ENCODE measurements at regions not wholly inside any gene's neighbourhood (a gene's known extent, or its start where the extent isn't known, plus 50 kb on each side); places are given as distances from the start of the nearest gene placed in this dataset.

DNA sequence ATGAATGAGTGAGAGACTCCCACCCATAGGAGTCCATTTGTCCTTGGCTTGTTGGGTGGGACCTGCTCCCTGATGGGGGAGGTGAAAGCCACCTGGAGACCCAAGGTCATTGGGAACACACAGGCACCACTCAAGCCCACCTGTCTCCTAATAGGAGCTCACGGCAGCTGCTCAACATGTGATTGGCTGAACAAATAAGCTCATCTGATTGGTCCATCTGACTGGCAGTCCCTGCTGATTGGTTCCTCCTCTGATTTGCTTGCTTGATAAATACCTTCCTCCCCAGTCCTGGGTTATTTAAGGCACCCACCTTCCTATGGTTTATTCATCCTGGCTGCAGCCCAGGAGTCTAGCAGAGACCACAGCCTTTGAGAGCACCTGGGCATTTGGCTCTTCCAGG lies 502.9 kb downstream of the PTPRU start:
- DNase-seq (ENCODE audit: low read depth in 1 of 2, low spot score in 1 of 2) (no peak), ATAC-seq (no peak), FAIRE-seq (no peak)
- TF ChIP-seq, protein P1, sequence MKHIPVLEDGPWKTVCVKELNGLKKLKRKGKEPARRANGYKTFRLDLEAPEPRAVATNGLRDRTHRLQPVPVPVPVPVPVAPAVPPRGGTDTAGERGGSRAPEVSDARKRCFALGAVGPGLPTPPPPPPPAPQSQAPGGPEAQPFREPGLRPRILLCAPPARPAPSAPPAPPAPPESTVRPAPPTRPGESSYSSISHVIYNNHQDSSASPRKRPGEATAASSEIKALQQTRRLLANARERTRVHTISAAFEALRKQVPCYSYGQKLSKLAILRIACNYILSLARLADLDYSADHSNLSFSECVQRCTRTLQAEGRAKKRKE (CRISPR knock-in tag; IDR thresholded peaks at IDR 0.05; ENCODE audit: low read depth): no peak
- TF ChIP-seq ZNF302 (CRISPR knock-in tag; IDR thresholded peaks at IDR 0.05): no peak
- no peak for TF ChIP-seq ZC3H11A (IDR thresholded peaks at IDR 0.05)
- no peak for TF ChIP-seq ZFP36 (IDR thresholded peaks at IDR 0.05; ENCODE audit: borderline replicate concordance, partially characterized antibody)
- no peak for TF ChIP-seq JUN (IDR thresholded peaks at IDR 0.05)
- no peak for TF ChIP-seq NPAS2 (CRISPR knock-in tag; IDR thresholded peaks at IDR 0.05; ENCODE audit: borderline replicate concordance)
- no peak for TF ChIP-seq HOXA7 (CRISPR knock-in tag; IDR thresholded peaks at IDR 0.05)
- TF ChIP-seq PBX3 (IDR thresholded peaks at IDR 0.05): no peak
- TF ChIP-seq MAZ (IDR thresholded peaks at IDR 0.05; ENCODE audit: borderline replicate concordance, low read depth, low read length): no peak
- no peak for TF ChIP-seq ELK1 (IDR thresholded peaks at IDR 0.05; ENCODE audit: low read depth, low read length)
- TF ChIP-seq E2F6 (IDR thresholded peaks at IDR 0.05; ENCODE audit: borderline replicate concordance, low read depth): no peak
- TF ChIP-seq, protein P2, sequence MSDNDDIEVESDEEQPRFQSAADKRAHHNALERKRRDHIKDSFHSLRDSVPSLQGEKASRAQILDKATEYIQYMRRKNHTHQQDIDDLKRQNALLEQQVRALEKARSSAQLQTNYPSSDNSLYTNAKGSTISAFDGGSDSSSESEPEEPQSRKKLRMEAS (IDR thresholded peaks at IDR 0.05): no peak
- no peak for TF ChIP-seq ZSCAN20 (CRISPR knock-in tag; IDR thresholded peaks at IDR 0.05)
- TF ChIP-seq POLR2A (IDR thresholded peaks at IDR 0.05; ENCODE audit: low read length): no peak
- no peak for TF ChIP-seq RCOR1 (IDR thresholded peaks at IDR 0.05; ENCODE audit: low read depth, low read length)
- TF ChIP-seq CBX2 (IDR thresholded peaks at IDR 0.05; ENCODE audit: borderline replicate concordance, low read depth): no peak
- H3K9me3 ChIP-seq: no peaks in the 10 kb centered on the region
- ChIA-PET POLR2A (no interaction called here), CTCF (no interaction called here)
- no peaks in the 10 kb centered on the region for H3K4me1 ChIP-seq
- no peak overlapping the region for H3K27ac ChIP-seq
- H3K4me3 ChIP-seq: no peak overlapping the region
- H3K4me2 ChIP-seq: no peak overlapping the region
- WGBS (ENCODE audit: missing lambda C conversion rate): 0% methylated on average over 1 of the region's 1 CpG

GRCh38 chr1:29736582-29737188 lies 500.4 kb downstream of the PTPRU start:
- DNase-seq (ENCODE audit: low read depth in 1 of 2, low spot score in 1 of 2) (peak; percentile 3 to 24), ATAC-seq (no peak), FAIRE-seq (no peak)
- CTCF ChIA-PET: no interaction called here
- POLR2A ChIA-PET: no interaction called here
- 27% methylated on average over 5 of the region's 5 CpGs for WGBS (ENCODE audit: missing lambda C conversion rate)
- no peak overlapping the region for H3K27ac ChIP-seq
- TF ChIP-seq NFE2L2 (conservative IDR thresholded peaks at IDR 0.05; ENCODE audit: low read length): no peak
- peak; percentile 91 for TF ChIP-seq REST (IDR thresholded peaks at IDR 0.05)
- TF ChIP-seq EHMT2 (IDR thresholded peaks at IDR 0.05; ENCODE audit: low read depth): peak; percentile 76; the same call in 1 of the 2 replicates
- H3K4me2 ChIP-seq: no peak overlapping the region
- no peak overlapping the region for H3K4me3 ChIP-seq
- no peaks in the 10 kb centered on the region for H3K9me3 ChIP-seq
- H3K4me1 ChIP-seq: no peaks in the 10 kb centered on the region
